Thoracic aorta (tissue), 2 donors: ENCODE measurements at regions not wholly inside any gene's neighbourhood (a gene's known extent, or its start where the extent isn't known, plus 50 kb on each side); places are given as distances from the start of the nearest gene placed in this dataset.

Experiments used
- ATAC-seq: fragments of 150-250 bp; one replicate; pipeline ENCODE4 v1.8.0; 2017; ENCODE audit warnings: low read depth; ENCODE audit not compliant: insufficient number of reproducible peaks, low FRiP score
- DNase-seq: peaks from one replicate; pipeline ENCODE4 v3.0.0-alpha.2; 2020; ENCODE audit warnings: low spot score
- H3K27ac ChIP-seq, 2 donors: fragments of 200-600 bp; sonication (generic); 1 replicate in 1 of 2; 2 replicates in 1 of 2; pipeline ENCODE4 v1.5.1; 2016; ENCODE audit warnings: mild to moderate bottlenecking in 2 of 2, moderate library complexity in 2 of 2
- H3K27me3 ChIP-seq: fragments of 200-600 bp; sonication (generic); replicated peaks from 2 replicates; pipeline ENCODE4 v1.6.0; 2016; ENCODE audit warnings: mild to moderate bottlenecking; ENCODE audit not compliant: insufficient read depth
- H3K36me3 ChIP-seq: fragments of 200-600 bp; sonication (generic); one replicate; pipeline ENCODE4 v1.5.1; 2016
- H3K4me1 ChIP-seq, 2 donors: fragments of 200-600 bp; sonication (generic); 1 replicate in 1 of 2; 2 replicates in 1 of 2; pipeline versions ENCODE4 v1.5.1 to v1.6.0; 2016; ENCODE audit warnings: low read depth in 2 of 2, mild to moderate bottlenecking in 1 of 2; ENCODE audit not compliant: control insufficient read depth in 1 of 2
- H3K4me3 ChIP-seq: fragments of 200-600 bp; sonication (generic); 2 replicates; pipeline ENCODE4 v1.5.1; 2016; ENCODE audit warnings: mild to moderate bottlenecking
- H3K9me3 ChIP-seq: fragments of 200-600 bp; sonication (generic); 2 replicates; pipeline ENCODE4 v1.5.1; 2016
- TF ChIP-seq, protein P1 (sequence below): fragments of 200-600 bp; sonication (generic); IDR thresholded peaks from one replicate; pipeline ENCODE4 v1.5.1; 2019; ENCODE audit warnings: antibody characterized with exemption

DNA sequence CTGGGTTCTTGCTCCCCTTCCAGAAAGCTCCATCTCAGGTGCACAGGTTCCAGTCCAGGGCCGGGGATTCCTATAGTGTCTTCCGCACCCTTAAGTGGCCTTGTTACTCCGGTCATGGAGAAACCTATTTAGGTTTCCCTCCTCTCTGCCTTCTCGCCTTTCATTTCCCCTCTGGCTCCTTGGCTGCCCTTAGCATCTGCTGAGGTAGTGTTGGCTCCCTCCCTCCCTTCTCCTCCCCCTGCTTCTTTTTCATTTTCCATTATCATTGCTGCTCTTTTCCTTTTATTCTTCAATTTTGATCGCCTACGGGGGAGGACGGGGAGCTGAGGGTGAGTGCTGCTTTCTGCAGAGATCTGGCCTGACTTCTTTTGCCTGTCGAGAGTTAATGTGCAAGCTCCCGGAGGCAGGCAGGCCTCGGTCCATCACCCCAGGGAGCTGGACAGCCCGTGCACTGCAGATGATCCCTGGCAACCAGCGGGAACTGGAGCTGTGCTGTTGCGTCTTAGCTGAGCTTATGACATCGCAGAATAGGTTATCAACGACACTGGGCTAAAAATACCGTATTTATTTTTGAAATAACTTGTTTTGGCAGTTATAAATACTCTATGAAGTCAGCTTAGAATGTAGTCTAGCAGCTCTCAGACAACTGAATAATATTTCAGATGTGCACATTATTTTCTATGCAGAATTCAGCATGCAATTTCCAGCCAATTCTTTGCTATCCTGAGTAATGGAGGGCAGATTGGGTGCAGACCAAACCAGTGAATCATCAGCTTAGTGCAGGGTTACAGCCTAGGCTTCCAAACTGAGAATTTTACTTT, 141.9 kb downstream of the SLC4A3 start:
- Histone ChIP-seq H3K27ac (peak overlapping the region in 1 of 2 donors; percentile 65), H3K36me3 (no peaks in the 10 kb centered on the region), H3K9me3 (no peaks in the 10 kb centered on the region), H3K27me3 (no peaks in the 10 kb centered on the region), H3K4me3 (peak overlapping the region; percentile 35), H3K4me1 (peaks cover 0 to 22% of the 10 kb centered on the region in 2 donors)
- ATAC-seq (peak; percentile 60), DNase-seq (no peak)
- TF ChIP-seq, protein P1, sequence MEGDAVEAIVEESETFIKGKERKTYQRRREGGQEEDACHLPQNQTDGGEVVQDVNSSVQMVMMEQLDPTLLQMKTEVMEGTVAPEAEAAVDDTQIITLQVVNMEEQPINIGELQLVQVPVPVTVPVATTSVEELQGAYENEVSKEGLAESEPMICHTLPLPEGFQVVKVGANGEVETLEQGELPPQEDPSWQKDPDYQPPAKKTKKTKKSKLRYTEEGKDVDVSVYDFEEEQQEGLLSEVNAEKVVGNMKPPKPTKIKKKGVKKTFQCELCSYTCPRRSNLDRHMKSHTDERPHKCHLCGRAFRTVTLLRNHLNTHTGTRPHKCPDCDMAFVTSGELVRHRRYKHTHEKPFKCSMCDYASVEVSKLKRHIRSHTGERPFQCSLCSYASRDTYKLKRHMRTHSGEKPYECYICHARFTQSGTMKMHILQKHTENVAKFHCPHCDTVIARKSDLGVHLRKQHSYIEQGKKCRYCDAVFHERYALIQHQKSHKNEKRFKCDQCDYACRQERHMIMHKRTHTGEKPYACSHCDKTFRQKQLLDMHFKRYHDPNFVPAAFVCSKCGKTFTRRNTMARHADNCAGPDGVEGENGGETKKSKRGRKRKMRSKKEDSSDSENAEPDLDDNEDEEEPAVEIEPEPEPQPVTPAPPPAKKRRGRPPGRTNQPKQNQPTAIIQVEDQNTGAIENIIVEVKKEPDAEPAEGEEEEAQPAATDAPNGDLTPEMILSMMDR: no peak

DNA sequence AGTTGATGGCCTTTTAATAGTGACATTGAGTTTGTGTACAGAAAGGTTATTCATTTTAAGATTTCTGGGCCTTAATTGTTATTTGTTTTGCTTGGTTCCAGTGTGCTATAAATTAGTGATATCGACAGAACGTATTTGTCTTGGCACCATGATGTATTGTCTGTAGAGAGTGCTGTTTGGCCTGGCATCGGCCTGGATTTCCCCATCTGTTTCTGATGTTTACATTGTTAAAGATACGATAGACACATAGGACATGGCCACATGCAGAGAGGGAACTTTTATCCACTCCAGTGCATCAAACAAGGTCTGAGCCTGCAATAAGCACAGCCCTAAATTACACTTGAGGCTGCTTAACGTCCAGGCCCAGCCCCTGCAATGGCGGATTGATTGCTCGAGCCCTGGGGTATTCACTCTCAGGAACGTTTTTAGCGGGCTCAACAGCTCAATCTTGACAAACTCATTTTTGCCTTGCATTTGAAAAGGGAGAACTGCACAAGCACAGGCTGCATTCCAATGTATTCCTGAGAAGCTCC, 144.7 kb downstream of the SLC4A3 start:
- Histone ChIP-seq H3K27me3 (no peaks in the 10 kb centered on the region), H3K27ac (no peak overlapping the region), H3K9me3 (no peaks in the 10 kb centered on the region), H3K4me1 (peaks cover 0 to 22% of the 10 kb centered on the region in 2 donors), H3K36me3 (no peaks in the 10 kb centered on the region), H3K4me3 (no peak overlapping the region)
- ATAC-seq (no peak), DNase-seq (no peak)
- TF ChIP-seq, protein P1: no peak

- TF ChIP-seq, protein P1: no peak
- H3K27ac ChIP-seq: no peak overlapping the region
- no peaks in the 10 kb centered on the region for H3K9me3 ChIP-seq
- peaks cover 0 to 22% of the 10 kb centered on the region in 2 donors for H3K4me1 ChIP-seq
- no peak overlapping the region for H3K4me3 ChIP-seq
- no peak for ATAC-seq
- H3K36me3 ChIP-seq: no peaks in the 10 kb centered on the region
- H3K27me3 ChIP-seq: no peaks in the 10 kb centered on the region
- DNase-seq: no peak
These were observed 145.3 kb downstream of the SLC4A3 start for GRCh38 chr2:219772697-219773096.

GRCh38 chr2:219775506-219775905, 148.1 kb downstream of the SLC4A3 start:
- peaks cover 0 to 8% of the 10 kb centered on the region in 2 donors for H3K4me1 ChIP-seq
- no peak overlapping the region for H3K4me3 ChIP-seq
- no peak for DNase-seq
- H3K36me3 ChIP-seq: no peaks in the 10 kb centered on the region
- TF ChIP-seq, protein P1: no peak
- no peaks in the 10 kb centered on the region for H3K27me3 ChIP-seq
- ATAC-seq: no peak
- H3K9me3 ChIP-seq: no peaks in the 10 kb centered on the region
- H3K27ac ChIP-seq: no peak overlapping the region

DNA sequence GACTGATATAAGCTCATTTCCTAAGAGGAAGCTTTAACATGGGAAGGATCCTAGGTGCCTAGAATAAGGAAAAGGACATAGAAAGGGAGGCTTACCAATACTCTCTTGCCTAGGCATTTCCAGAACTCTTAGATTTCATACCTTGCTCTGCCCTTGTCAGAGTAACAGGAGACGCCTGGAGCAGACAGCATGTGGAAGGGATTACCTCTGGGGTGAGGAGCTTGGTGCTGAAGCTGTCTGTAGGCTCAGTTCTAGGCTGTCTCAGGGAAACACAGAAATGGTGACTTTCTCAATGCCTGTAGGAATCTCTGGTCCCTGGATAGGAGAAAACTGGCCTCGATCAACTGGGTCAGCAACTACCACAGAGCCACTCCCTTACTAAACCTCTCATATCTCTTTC, 150.0 kb downstream of the SLC4A3 start:
- Histone ChIP-seq H3K27me3 (no peaks in the 10 kb centered on the region), H3K4me1 (peaks cover 0 to 3% of the 10 kb centered on the region in 2 donors)
- no peak for ATAC-seq

More for the DNA sequence above, 150.0 kb downstream of the SLC4A3 start:
- TF ChIP-seq, protein P1: no peak
- Histone ChIP-seq H3K9me3 (no peaks in the 10 kb centered on the region), H3K27ac (no peak overlapping the region), H3K36me3 (no peaks in the 10 kb centered on the region), H3K4me3 (no peak overlapping the region)
- no peak for DNase-seq
